Neural progenitor cell (in vitro differentiated cells): ENCODE measurements at regions not wholly inside any gene's neighbourhood (a gene's known extent, or its start where the extent isn't known, plus 50 kb on each side); places are given as distances from the start of the nearest gene placed in this dataset.

Experiments
- DNase-seq: peaks from one replicate; pipeline ENCODE4 v3.0.0-alpha.2; 2016; ENCODE audit warnings: low spot score
- H2AFZ ChIP-seq: fragments of 200-600 bp; sonication (generic); replicated peaks from 2 replicates; pipeline ENCODE4 v1.6.1; 2016; ENCODE audit warnings: antibody characterized with exemption
- H3F3A ChIP-seq: fragments of 200-600 bp; sonication (generic); 2 replicates; pipeline ENCODE4 v1.6.1; 2016; ENCODE audit warnings: antibody characterized with exemption, low read depth
- H3K27ac ChIP-seq: fragments of 200-600 bp; sonication (generic); 2 replicates; pipeline ENCODE4 v1.5.1; 2016; ENCODE audit warnings: mild to moderate bottlenecking
- H3K27me3 ChIP-seq: fragments of 200-600 bp; sonication (generic); 2 replicates; pipeline ENCODE4 v1.6.1; 2016; ENCODE audit warnings: mild to moderate bottlenecking, moderate library complexity
- H3K36me3 ChIP-seq: fragments of 200-600 bp; sonication (generic); 2 replicates; pipeline ENCODE4 v1.5.1; 2016
- H3K4me1 ChIP-seq: fragments of 200-600 bp; sonication (generic); 2 replicates; pipeline ENCODE4 v1.6.1; 2016; ENCODE audit warnings: mixed run types
- H3K4me2 ChIP-seq: fragments of 200-600 bp; sonication (generic); 2 replicates; pipeline ENCODE4 v1.6.1; 2016
- H3K4me3 ChIP-seq: fragments of 200-600 bp; sonication (generic); 2 replicates; pipeline ENCODE4 v1.5.1; 2016
- H3K79me2 ChIP-seq: fragments of 200-600 bp; sonication (generic); 2 replicates; pipeline ENCODE4 v1.6.1; 2016; ENCODE audit warnings: low read depth
- H3K9ac ChIP-seq: fragments of 200-600 bp; sonication (generic); 2 replicates; pipeline ENCODE4 v1.6.1; 2016
- H3K9me3 ChIP-seq: fragments of 200-600 bp; sonication (generic); 2 replicates; pipeline ENCODE4 v1.5.1; 2016; ENCODE audit warnings: low read depth
- H4K20me1 ChIP-seq: fragments of 200-600 bp; sonication (generic); 2 replicates; pipeline ENCODE4 v1.6.1; 2016; ENCODE audit warnings: low read depth
- H3K27ac Mint-ChIP-seq: 3 replicates; pipeline ENCODE4 v1.8.0; 2021; ENCODE audit warnings: mixed read lengths
- H3K27me3 Mint-ChIP-seq: 2 replicates; pipeline ENCODE4 v1.8.0; 2022; ENCODE audit warnings: low read depth, mild to moderate bottlenecking, inconsistent platforms, moderate library complexity, mixed read lengths; ENCODE audit not compliant: insufficient read depth
- H3K36me3 Mint-ChIP-seq: 3 replicates; pipeline ENCODE4 v1.8.0; 2021; ENCODE audit warnings: mixed read lengths
- H3K4me1 Mint-ChIP-seq: 3 replicates; pipeline ENCODE4 v1.8.0; 2021; ENCODE audit warnings: mixed read lengths
- H3K4me3 Mint-ChIP-seq: 3 replicates; pipeline ENCODE4 v1.8.0; 2021; ENCODE audit warnings: mild to moderate bottlenecking, moderate library complexity, mixed read lengths
- H3K9me3 Mint-ChIP-seq: 3 replicates; pipeline ENCODE4 v1.8.0; 2020; ENCODE audit warnings: mixed read lengths
- CTCF ChIP-seq: fragments of 200-600 bp; sonication (generic); IDR thresholded peaks from 2 replicates; pipeline ENCODE4 v1.5.1; 2017; ENCODE audit warnings: antibody characterized with exemption, mild to moderate bottlenecking
- EZH2 ChIP-seq: fragments of 200-600 bp; sonication (generic); IDR thresholded peaks from 2 replicates; pipeline ENCODE4 v1.6.1; 2017; ENCODE audit warnings: antibody characterized with exemption, mild to moderate bottlenecking, moderate library complexity
- EZH2phosphoT487 ChIP-seq: fragments of 200-600 bp; sonication (generic); IDR thresholded peaks from 2 replicates; pipeline ENCODE4 v1.6.1; 2017; ENCODE audit warnings: antibody characterized with exemption

GRCh38 chr16:55271945-55272513 is 52.0 kb upstream of the IRX6 start:
- H4K20me1 ChIP-seq = no peaks in the 10 kb centered on the region
- Mint-ChIP-seq H3K9me3 (no peaks in the 10 kb centered on the region), H3K36me3 (no peaks in the 10 kb centered on the region), H3K4me3 (no peak overlapping the region), H3K4me1 (peaks cover 21% of the 10 kb centered on the region), H3K27me3 (peaks cover 2% of the 10 kb centered on the region), H3K27ac (no peak overlapping the region)
- no peak for DNase-seq
- H3K4me2 ChIP-seq = no peak overlapping the region
- H3K4me1 ChIP-seq = peaks cover 1% of the 10 kb centered on the region
- H3K9me3 ChIP-seq = no peaks in the 10 kb centered on the region
- no peaks in the 10 kb centered on the region for H3K79me2 ChIP-seq
- H3K9ac ChIP-seq = no peak overlapping the region
- H3K4me3 ChIP-seq = no peak overlapping the region
- no peak overlapping the region for H2AFZ ChIP-seq
- no peaks in the 10 kb centered on the region for H3K36me3 ChIP-seq
- H3F3A ChIP-seq = no peaks in the 10 kb centered on the region
- H3K27ac ChIP-seq = no peak overlapping the region
- TF ChIP-seq CTCF (no peak), EZH2 (no peak), EZH2phosphoT487 (no peak)
- no peaks in the 10 kb centered on the region for H3K27me3 ChIP-seq

DNA sequence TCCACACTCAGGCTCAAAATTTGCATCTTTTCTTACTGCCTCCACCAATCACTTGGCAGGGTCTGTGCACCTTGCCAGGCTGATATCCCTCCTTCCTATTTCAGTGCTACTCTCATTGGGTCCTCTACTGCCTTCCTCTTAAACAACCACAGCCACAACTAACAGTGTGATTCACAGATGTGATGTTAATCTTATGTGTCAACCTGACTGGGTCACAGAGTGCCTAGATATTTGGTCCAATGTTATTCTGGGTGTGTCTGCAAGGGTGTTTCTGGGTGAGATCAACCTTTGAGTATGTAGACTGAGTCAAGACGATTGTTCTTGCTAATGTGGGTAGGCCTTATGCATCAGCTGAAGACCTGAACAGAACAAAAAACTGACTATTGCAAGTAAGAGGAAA is 51.3 kb upstream of the IRX6 start:
- H3K9me3 Mint-ChIP-seq = no peaks in the 10 kb centered on the region
- Histone ChIP-seq H2AFZ (no peak overlapping the region), H3K27me3 (no peaks in the 10 kb centered on the region), H3K36me3 (no peaks in the 10 kb centered on the region), H3K4me2 (no peak overlapping the region), H3K9ac (no peak overlapping the region), H4K20me1 (no peaks in the 10 kb centered on the region), H3K79me2 (no peaks in the 10 kb centered on the region), H3K27ac (no peak overlapping the region), H3K9me3 (no peaks in the 10 kb centered on the region), H3K4me1 (no peaks in the 10 kb centered on the region), H3K4me3 (no peak overlapping the region), H3F3A (no peaks in the 10 kb centered on the region)
- H3K4me3 Mint-ChIP-seq = no peak overlapping the region
- H3K27me3 Mint-ChIP-seq = peaks cover 2% of the 10 kb centered on the region
- no peak overlapping the region for H3K27ac Mint-ChIP-seq
- no peak for TF ChIP-seq EZH2phosphoT487
- H3K36me3 Mint-ChIP-seq = no peaks in the 10 kb centered on the region
- DNase-seq = no peak
- peaks cover 21% of the 10 kb centered on the region for H3K4me1 Mint-ChIP-seq

GRCh38 chr16:55273356-55273755 is 50.6 kb upstream of the IRX6 start:
- no peaks in the 10 kb centered on the region for H3K27me3 ChIP-seq
- no peaks in the 10 kb centered on the region for H3K36me3 Mint-ChIP-seq
- no peaks in the 10 kb centered on the region for H3K9me3 Mint-ChIP-seq

DNA sequence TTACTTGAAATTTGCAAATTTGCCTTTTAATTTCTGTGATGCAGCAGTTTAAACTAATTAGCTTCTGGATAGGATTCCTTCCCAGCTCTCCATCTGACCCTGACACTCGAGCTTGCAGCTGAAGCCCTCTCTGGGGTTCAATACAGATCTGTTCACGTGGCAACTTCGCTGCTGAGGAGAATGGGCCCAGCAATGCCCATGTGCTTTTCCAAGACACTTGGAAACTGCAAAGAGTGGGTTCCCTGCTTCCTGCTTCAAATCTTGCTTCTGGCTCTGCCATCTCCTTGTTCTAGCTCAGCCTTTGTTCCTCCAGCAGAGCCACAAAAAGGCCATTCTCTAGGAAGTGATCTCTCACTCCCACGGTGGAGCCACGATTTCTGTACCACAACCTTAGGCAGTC is 50.0 kb upstream of the IRX6 start:
- Histone ChIP-seq H3K4me3 (no peak overlapping the region), H3K4me2 (no peak overlapping the region), H3K9ac (no peak overlapping the region), H3K79me2 (no peaks in the 10 kb centered on the region), H4K20me1 (no peaks in the 10 kb centered on the region), H3K27ac (no peak overlapping the region), H2AFZ (no peak overlapping the region), H3K27me3 (no peaks in the 10 kb centered on the region), H3K4me1 (no peaks in the 10 kb centered on the region), H3F3A (no peaks in the 10 kb centered on the region), H3K9me3 (no peaks in the 10 kb centered on the region), H3K36me3 (no peaks in the 10 kb centered on the region)
- Mint-ChIP-seq H3K9me3 (no peaks in the 10 kb centered on the region), H3K4me1 (peaks cover 21% of the 10 kb centered on the region), H3K4me3 (no peak overlapping the region), H3K36me3 (no peaks in the 10 kb centered on the region), H3K27me3 (peaks cover 2% of the 10 kb centered on the region), H3K27ac (no peak overlapping the region)
- TF ChIP-seq CTCF (no peak), EZH2 (no peak), EZH2phosphoT487 (no peak)
- no peak for DNase-seq

More at GRCh38 chr16:55273356-55273755, 50.6 kb upstream of the IRX6 start:
- Histone ChIP-seq H3K9ac (no peak overlapping the region), H3F3A (no peaks in the 10 kb centered on the region), H3K4me1 (no peaks in the 10 kb centered on the region), H3K9me3 (no peaks in the 10 kb centered on the region), H3K4me3 (no peak overlapping the region), H3K36me3 (no peaks in the 10 kb centered on the region), H4K20me1 (no peaks in the 10 kb centered on the region), H3K79me2 (no peaks in the 10 kb centered on the region), H3K4me2 (no peak overlapping the region), H3K27ac (no peak overlapping the region), H2AFZ (no peak overlapping the region)
- no peak for TF ChIP-seq EZH2phosphoT487
- H3K4me3 Mint-ChIP-seq = no peak overlapping the region
- H3K27me3 Mint-ChIP-seq = peaks cover 2% of the 10 kb centered on the region
- H3K27ac Mint-ChIP-seq = no peak overlapping the region
- H3K4me1 Mint-ChIP-seq = peaks cover 21% of the 10 kb centered on the region
- no peak for DNase-seq
